ENCODE measurements at regions not wholly inside any gene's neighbourhood (a gene's known extent, or its start where the extent isn't known, plus 50 kb on each side); places are given as distances from the start of the nearest gene placed in this dataset.
"Not testable (repeated sequence)": the region's sequence is repeated elsewhere in the genome, so short reads cannot be mapped to it uniquely, and the experiment has no call there.

- no peak for DNase-seq (ENCODE audit: low read depth in 3 of 3)
Observed at GRCh38 chr17:53335443-53335842, 487.3 kb upstream of the KIF2B start.

- no peak for DNase-seq (ENCODE audit: low read depth in 3 of 3)
Observed at GRCh38 chr17:53330756-53331155, 492.0 kb upstream of the KIF2B start.

- no peak for DNase-seq (ENCODE audit: low read depth in 3 of 3)
Observed at GRCh38 chr17:53321651-53322050, 501.1 kb upstream of the KIF2B start.

- no peak for DNase-seq (ENCODE audit: low read depth in 3 of 3)
Observed at GRCh38 chr17:53319947-53320346, 502.8 kb upstream of the KIF2B start.

GRCh38 chr17:53316988-53317387, 505.7 kb upstream of the KIF2B start:
- no peak for DNase-seq (ENCODE audit: low read depth in 3 of 3)

GRCh38 chr17:53316073-53316472, 506.7 kb upstream of the KIF2B start:
- no peak for DNase-seq (ENCODE audit: low read depth in 3 of 3)

- no peak for DNase-seq (ENCODE audit: low read depth in 3 of 3)
Observed at GRCh38 chr17:53314521-53314920, 508.2 kb upstream of the KIF2B start.

GRCh38 chr17:53313746-53314145, 509.0 kb upstream of the KIF2B start:
- no peak for DNase-seq (ENCODE audit: low read depth in 3 of 3)

- no peak for DNase-seq (ENCODE audit: low read depth in 3 of 3)
Observed at GRCh38 chr17:53278466-53278865, 544.3 kb upstream of the KIF2B start.

GRCh38 chr17:53273126-53273525, 549.6 kb upstream of the KIF2B start:
- no peak for DNase-seq (ENCODE audit: low read depth in 3 of 3)

- no peak for DNase-seq (ENCODE audit: low read depth in 3 of 3)
Observed at GRCh38 chr17:53270936-53271335, 551.8 kb upstream of the KIF2B start.

- no peak for DNase-seq (ENCODE audit: low read depth in 3 of 3)
Observed at GRCh38 chr17:53264730-53265129, 558.0 kb upstream of the KIF2B start.

- no peak for DNase-seq (ENCODE audit: low read depth in 3 of 3)
Observed at GRCh38 chr17:53253956-53254597, 568.6 kb upstream of the KIF2B start.

- no peak for DNase-seq (ENCODE audit: low read depth in 3 of 3)
Observed at GRCh38 chr17:53249036-53249435, 573.7 kb upstream of the KIF2B start.

GRCh38 chr17:53234138-53234537, 588.6 kb upstream of the KIF2B start:
- DNase-seq (ENCODE audit: low read depth in 3 of 3), result no peak

- no peak for DNase-seq (ENCODE audit: low read depth in 3 of 3)
Observed at GRCh38 chr17:53227514-53227913, 595.2 kb upstream of the KIF2B start.

- no peak for DNase-seq (ENCODE audit: low read depth in 3 of 3)
Observed at GRCh38 chr17:53227111-53227510, 595.6 kb upstream of the KIF2B start.

- no peak for DNase-seq (ENCODE audit: low read depth in 3 of 3)
Observed at GRCh38 chr17:53219821-53220220, 602.9 kb upstream of the KIF2B start.

- DNase-seq (ENCODE audit: low read depth in 3 of 3), result no peak
Observed at GRCh38 chr17:53218723-53219122, 604.0 kb upstream of the KIF2B start.

GRCh38 chr17:53217311-53217710, 605.4 kb upstream of the KIF2B start:
- DNase-seq (ENCODE audit: low read depth in 3 of 3), result no peak

- not testable (repeated sequence) for DNase-seq (ENCODE audit: low read depth in 3 of 3)
Observed at GRCh38 chr17:53208935-53209334, 613.8 kb upstream of the KIF2B start.

GRCh38 chr17:53193044-53193443, 629.7 kb upstream of the KIF2B start:
- no peak for DNase-seq (ENCODE audit: low read depth in 3 of 3)

- no peak for DNase-seq (ENCODE audit: low read depth in 3 of 3)
Observed at GRCh38 chr17:53191878-53192277, 630.8 kb upstream of the KIF2B start.

GRCh38 chr17:53186001-53186400, 636.7 kb upstream of the KIF2B start:
- no peak for DNase-seq (ENCODE audit: low read depth in 3 of 3)
